HG03378 (cell line): ENCODE measurements at regions not wholly inside any gene's neighbourhood (a gene's known extent, or its start where the extent isn't known, plus 50 kb on each side); places are given as distances from the start of the nearest gene placed in this dataset.
"Not testable (repeated sequence)": the region's sequence is repeated elsewhere in the genome, so short reads cannot be mapped to it uniquely, and the experiment has no call there.

ENCODE experiments used
- ATAC-seq: cut with Tn5 transposase; IDR thresholded peaks from one replicate; pipeline ENCODE4 v1.9.1; 2021; ENCODE audit warnings: mild to moderate bottlenecking, moderate library complexity; ENCODE audit not compliant: unreplicated experiment

- ATAC-seq, result not testable (repeated sequence)
Observed at GRCh38 chr13:100776686-100777085, 102.1 kb upstream of the TMTC4 start.

- no peak for ATAC-seq
Observed at GRCh38 chr13:100773923-100774663, 99.5 kb upstream of the TMTC4 start.

- ATAC-seq, result no peak
Observed at GRCh38 chr13:100773429-100773828, 98.8 kb upstream of the TMTC4 start.

- ATAC-seq, result no peak
Observed at GRCh38 chr13:100767192-100767591, 92.6 kb upstream of the TMTC4 start.

GRCh38 chr13:100766570-100766969, 92.0 kb upstream of the TMTC4 start:
- not testable (repeated sequence) for ATAC-seq

GRCh38 chr13:100764937-100765336, 90.3 kb upstream of the TMTC4 start:
- no peak for ATAC-seq

- not testable (repeated sequence) for ATAC-seq
Observed at GRCh38 chr13:100762126-100762525, 87.5 kb upstream of the TMTC4 start.

GRCh38 chr13:100755891-100756290, 81.3 kb upstream of the TMTC4 start:
- no peak for ATAC-seq

GRCh38 chr13:100754459-100754858, 79.9 kb upstream of the TMTC4 start:
- no peak for ATAC-seq

GRCh38 chr13:100753376-100753775, 78.8 kb upstream of the TMTC4 start:
- no peak for ATAC-seq

- ATAC-seq, result no peak
Observed at GRCh38 chr13:100751826-100752225, 77.2 kb upstream of the TMTC4 start.

GRCh38 chr13:100746953-100747683, 72.5 kb upstream of the TMTC4 start:
- no peak for ATAC-seq

- no peak for ATAC-seq
Observed at GRCh38 chr13:100738176-100738855, 63.7 kb upstream of the TMTC4 start.

- no peak for ATAC-seq
Observed at GRCh38 chr13:100735494-100735893, 60.9 kb upstream of the TMTC4 start.

GRCh38 chr13:100734194-100734720, 59.7 kb upstream of the TMTC4 start:
- ATAC-seq, result no peak

GRCh38 chr13:100733261-100733660, 58.7 kb upstream of the TMTC4 start:
- ATAC-seq, result no peak

GRCh38 chr13:100728201-100728600, 53.6 kb upstream of the TMTC4 start:
- no peak for ATAC-seq

- no peak for ATAC-seq
Observed at GRCh38 chr13:100725472-100725871, 50.9 kb upstream of the TMTC4 start.

GRCh38 chr13:100724568-100724967, 50.0 kb upstream of the TMTC4 start:
- no peak for ATAC-seq
